IMR-90 (cell line): ENCODE measurements at regions not wholly inside any gene's neighbourhood (a gene's known extent, or its start where the extent isn't known, plus 50 kb on each side); places are given as distances from the start of the nearest gene placed in this dataset.

Source experiments
- BHLHE40 ChIP-seq: fragments of 150-350 bp; IDR thresholded peaks from 2 replicates; pipeline ENCODE4 v1.6.1; 2016; ENCODE audit warnings: mild to moderate bottlenecking, low read depth, low read length
- CTCF ChIP-seq: conservative IDR thresholded peaks from 2 replicates; pipeline ENCODE4 v1.5.1; 2012; ENCODE audit warnings: mild to moderate bottlenecking, low read depth, low read length, improper control_type of control experiment
- ELK1 ChIP-seq: fragments of 150-350 bp; IDR thresholded peaks from 2 replicates; pipeline ENCODE4 v1.6.1; 2016; ENCODE audit warnings: low read depth, mild to moderate bottlenecking, low read length, moderate library complexity, borderline replicate concordance
- MAZ ChIP-seq: IDR thresholded peaks from 2 replicates; pipeline ENCODE4 v1.6.1; 2012; ENCODE audit warnings: low read depth, mild to moderate bottlenecking, low read length, improper control_type of control experiment, moderate library complexity, borderline replicate concordance
- POLR2A ChIP-seq: IDR thresholded peaks from 2 replicates; pipeline ENCODE4 v1.6.1; 2012; ENCODE audit warnings: mild to moderate bottlenecking, low read depth, low read length
- RAD21 ChIP-seq: IDR thresholded peaks from 2 replicates; pipeline ENCODE4 v1.6.1; 2012; ENCODE audit warnings: low read length, improper control_type of control experiment
- RFX5 ChIP-seq: IDR thresholded peaks from 2 replicates; pipeline ENCODE4 v1.8.0; 2012; ENCODE audit warnings: low read depth, mild to moderate bottlenecking, low read length, moderate library complexity
- SMC3 ChIP-seq: fragments of 150-350 bp; IDR thresholded peaks from 2 replicates; pipeline ENCODE4 v1.6.1; 2016; ENCODE audit warnings: low read depth, mild to moderate bottlenecking, antibody characterized with exemption, low read length, moderate library complexity
- USF2 ChIP-seq: fragments of 150-350 bp; IDR thresholded peaks from 2 replicates; pipeline ENCODE4 v1.6.1; 2017; ENCODE audit warnings: mild to moderate bottlenecking, antibody characterized with exemption, low read length, low read depth

GRCh38 chr14:47935332-47935731, 259.9 kb upstream of the MDGA2 start:
- TF ChIP-seq SMC3 (no peak), CTCF (no peak), POLR2A (no peak), USF2 (no peak), BHLHE40 (no peak), ELK1 (no peak), RAD21 (no peak), MAZ (no peak), RFX5 (no peak)
